Endothelial cell of umbilical vein (primary cell): ENCODE measurements at regions not wholly inside any gene's neighbourhood (a gene's known extent, or its start where the extent isn't known, plus 50 kb on each side); places are given as distances from the start of the nearest gene placed in this dataset.

Source experiments
- CTCF ChIP-seq, 2 donors: IDR thresholded peaks; 1 replicate in 1 of 2; 2 replicates in 1 of 2; pipeline ENCODE4 v1.5.1; 2011; ENCODE audit warnings: low read length in 2 of 2, mild to moderate bottlenecking in 2 of 2, moderate library complexity in 2 of 2, control low read depth in 1 of 2, inconsistent platforms in 1 of 2, low read depth in 1 of 2; ENCODE audit not compliant: insufficient read depth in 1 of 2; ENCODE audit errors: extremely low read depth in 1 of 2
- EZH2 ChIP-seq: IDR thresholded peaks from 2 replicates; pipeline ENCODE4 v1.6.1; 2012; ENCODE audit warnings: borderline replicate concordance, low read depth, mild to moderate bottlenecking, moderate library complexity, low read length, inconsistent platforms; ENCODE audit not compliant: severe bottlenecking
- POLR2A ChIP-seq: IDR thresholded peaks from 2 replicates; pipeline ENCODE4 v1.6.1; 2012; ENCODE audit warnings: low read depth, mild to moderate bottlenecking, control low read depth, low read length
- POLR2AphosphoS5 ChIP-seq: IDR thresholded peaks from 2 replicates; pipeline ENCODE4 v1.6.1; 2012; ENCODE audit warnings: low read depth, mild to moderate bottlenecking, control low read depth, low read length, moderate library complexity; ENCODE audit not compliant: insufficient read depth

GRCh38 chr3:26894443-26894842, 271.9 kb downstream of the LRRC3B start:
- TF ChIP-seq CTCF (IDR thresholded peaks at IDR 0.05; ENCODE audit: extremely low read depth in 1 of 2, insufficient read depth in 1 of 2, low read depth in 1 of 2, low read length in 2 of 2): no peak
- no peak for TF ChIP-seq POLR2AphosphoS5
- no peak for TF ChIP-seq EZH2
- no peak for TF ChIP-seq POLR2A
